GM23338 (cell line): ENCODE measurements at regions not wholly inside any gene's neighbourhood (a gene's known extent, or its start where the extent isn't known, plus 50 kb on each side); places are given as distances from the start of the nearest gene placed in this dataset.

Experiments
- ATAC-seq: fragments of 200-7000 bp; cut with Tn5 transposase; 3 replicates; pipeline ENCODE4 v1.9.1; 2020
- DNase-seq: peaks from one replicate; pipeline ENCODE4 v3.0.0-alpha.2; 2015; ENCODE audit warnings: low spot score
- H2AFZ ChIP-seq: fragments of 200-600 bp; sonication (generic); 2 replicates; pipeline ENCODE4 v1.8.0; 2016; ENCODE audit warnings: antibody characterized with exemption, mild to moderate bottlenecking, moderate library complexity
- H3F3A ChIP-seq: fragments of 200-600 bp; sonication (generic); replicated peaks from 2 replicates; pipeline ENCODE4 v1.8.0; 2017; ENCODE audit warnings: antibody characterized with exemption, mixed run types, low read depth
- H3K27ac ChIP-seq: fragments of 200-600 bp; sonication (generic); 2 replicates; pipeline ENCODE4 v1.6.1; 2016; ENCODE audit warnings: low read depth
- H3K27me3 ChIP-seq: fragments of 200-600 bp; sonication (generic); 2 replicates; pipeline ENCODE4 v1.8.0; 2016; ENCODE audit warnings: mild to moderate bottlenecking, mixed run types, moderate library complexity; ENCODE audit not compliant: insufficient read depth
- H3K36me3 ChIP-seq: fragments of 200-600 bp; sonication (generic); 2 replicates; pipeline ENCODE4 v1.8.0; 2016; ENCODE audit warnings: mild to moderate bottlenecking; ENCODE audit not compliant: insufficient read depth
- H3K4me1 ChIP-seq: fragments of 200-600 bp; sonication (generic); 2 replicates; pipeline ENCODE4 v1.8.0; 2016; ENCODE audit warnings: mild to moderate bottlenecking, moderate library complexity; ENCODE audit not compliant: insufficient read depth
- H3K4me2 ChIP-seq: fragments of 200-600 bp; sonication (generic); 2 replicates; pipeline ENCODE4 v1.7.1; 2017; ENCODE audit warnings: mixed run types
- H3K4me3 ChIP-seq: fragments of 200-600 bp; sonication (generic); 2 replicates; pipeline ENCODE4 v1.6.1; 2016; ENCODE audit warnings: mixed run types
- H3K79me2 ChIP-seq: fragments of 200-600 bp; sonication (generic); replicated peaks from 2 replicates; pipeline ENCODE4 v1.8.0; 2017; ENCODE audit warnings: mild to moderate bottlenecking; ENCODE audit not compliant: insufficient read depth
- H3K9me2 ChIP-seq: fragments of 200-600 bp; sonication (generic); 2 replicates; pipeline ENCODE4 v1.8.0; 2017; ENCODE audit not compliant: insufficient read depth
- H4K20me1 ChIP-seq: fragments of 200-600 bp; sonication (generic); replicated peaks from 2 replicates; pipeline ENCODE4 v1.8.0; 2017; ENCODE audit warnings: mild to moderate bottlenecking; ENCODE audit not compliant: insufficient read depth
- H3K27ac Mint-ChIP-seq: 2 replicates; pipeline ENCODE4 v1.8.0; 2020; ENCODE audit warnings: inconsistent platforms, mild to moderate bottlenecking, moderate library complexity, mixed read lengths
- H3K27me3 Mint-ChIP-seq: 3 replicates; pipeline ENCODE4 v1.8.0; 2022; ENCODE audit warnings: low read depth, mild to moderate bottlenecking, moderate library complexity, mixed read lengths, inconsistent platforms; ENCODE audit not compliant: insufficient read depth, poor library complexity
- H3K36me3 Mint-ChIP-seq: 3 replicates; pipeline ENCODE4 v1.8.0; 2021; ENCODE audit warnings: low read depth, mild to moderate bottlenecking, inconsistent platforms, moderate library complexity, mixed read lengths
- H3K4me1 Mint-ChIP-seq: 3 replicates; pipeline ENCODE4 v1.8.0; 2020; ENCODE audit warnings: mild to moderate bottlenecking, inconsistent platforms, mixed read lengths
- H3K4me3 Mint-ChIP-seq: 3 replicates; pipeline ENCODE4 v1.8.0; 2021; ENCODE audit warnings: moderate library complexity, mild to moderate bottlenecking, inconsistent platforms, mixed read lengths
- H3K9me3 Mint-ChIP-seq: 3 replicates; pipeline ENCODE4 v1.8.0; 2020; ENCODE audit warnings: moderate library complexity, mild to moderate bottlenecking, inconsistent platforms, mixed read lengths
- CREB1 ChIP-seq: fragments of 250-450 bp; sonication (Bioruptor Pico); IDR thresholded peaks from 2 replicates; pipeline ENCODE4 v1.5.0; 2020; ENCODE audit warnings: low read depth, mild to moderate bottlenecking, moderate library complexity
- CTCF ChIP-seq, 2 experiments: fragments of 200-600 bp in 1 of 2; sonication (generic) in 1 of 2; conservative IDR thresholded peaks; 2 replicates each; pipeline versions ENCODE4 v1.5.1 to v1.6.1; 2016 to 2017; ENCODE audit warnings: antibody characterized with exemption in 2 of 2, low read depth in 2 of 2, mild to moderate bottlenecking in 2 of 2, moderate library complexity in 1 of 2
- ETS1 ChIP-seq: IDR thresholded peaks from 2 replicates; pipeline ENCODE4 v1.6.1; 2016; ENCODE audit warnings: antibody characterized with exemption
- EZH2 ChIP-seq: fragments of 200-600 bp; sonication (generic); IDR thresholded peaks from one replicate; pipeline ENCODE4 v1.8.0; 2017; ENCODE audit warnings: antibody characterized with exemption, mild to moderate bottlenecking, low read depth; ENCODE audit not compliant: unreplicated experiment
- EZH2phosphoT487 ChIP-seq: fragments of 200-600 bp; sonication (generic); IDR thresholded peaks from one replicate; pipeline ENCODE4 v1.8.1; 2018; ENCODE audit warnings: antibody characterized with exemption; ENCODE audit not compliant: unreplicated experiment
- JUNB ChIP-seq: IDR thresholded peaks from one replicate; pipeline ENCODE4 v1.6.1; 2016; ENCODE audit warnings: antibody characterized with exemption; ENCODE audit not compliant: unreplicated experiment
- NANOG ChIP-seq: IDR thresholded peaks from 2 replicates; pipeline ENCODE4 v1.6.1; 2016; ENCODE audit warnings: antibody characterized with exemption, borderline replicate concordance
- POLR2AphosphoS5 ChIP-seq: IDR thresholded peaks from 2 replicates; pipeline ENCODE4 v1.6.1; 2016; ENCODE audit warnings: antibody characterized with exemption, low read depth
- STAT1 ChIP-seq: IDR thresholded peaks from one replicate; pipeline ENCODE4 v1.6.1; 2016; ENCODE audit warnings: antibody characterized with exemption; ENCODE audit not compliant: unreplicated experiment
- ZNF114 ChIP-seq: fragments of 250-450 bp; sonication (Bioruptor Pico); IDR thresholded peaks from 2 replicates; pipeline ENCODE4 v1.5.0; 2020; ENCODE audit warnings: mild to moderate bottlenecking, moderate library complexity
- ZNF331 ChIP-seq: fragments of 250-450 bp; sonication (Bioruptor Pico); IDR thresholded peaks from 2 replicates; pipeline ENCODE4 v1.5.0; 2020; ENCODE audit warnings: low read depth, mild to moderate bottlenecking, moderate library complexity
- ZNF462 ChIP-seq: fragments of 250-450 bp; sonication (Bioruptor Pico); IDR thresholded peaks from 2 replicates; pipeline ENCODE4 v1.5.0; 2020; ENCODE audit warnings: mild to moderate bottlenecking, moderate library complexity
- TF ChIP-seq, protein P1 (sequence below): IDR thresholded peaks from one replicate; pipeline ENCODE4 v1.6.1; 2018; ENCODE audit warnings: antibody characterized with exemption; ENCODE audit not compliant: unreplicated experiment

DNA sequence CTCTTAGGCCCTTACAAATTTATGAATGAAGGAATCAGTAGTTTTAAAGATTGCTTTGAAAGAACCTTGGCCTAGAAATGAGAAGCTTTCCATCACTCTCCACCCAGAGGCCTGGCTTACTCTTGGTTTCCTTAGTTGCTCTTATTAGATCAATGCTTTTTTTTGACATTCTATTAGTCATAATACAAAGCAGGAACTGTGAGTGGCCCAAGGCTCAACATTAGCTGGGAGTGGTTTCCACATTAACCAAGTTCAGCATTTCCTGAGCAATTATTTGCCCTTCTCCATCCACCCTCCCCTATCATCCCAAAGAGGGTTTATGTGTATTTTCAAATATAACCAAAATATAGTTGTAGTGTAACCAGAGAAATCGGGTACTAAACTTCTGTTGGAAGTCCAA is 103.4 kb upstream of the FAM204A start:
- no peaks in the 10 kb centered on the region for H3K4me1 ChIP-seq
- Mint-ChIP-seq H3K36me3 (no peaks in the 10 kb centered on the region), H3K27me3 (no peaks in the 10 kb centered on the region), H3K9me3 (no peaks in the 10 kb centered on the region), H3K4me3 (no peak overlapping the region), H3K27ac (no peak overlapping the region), H3K4me1 (no peaks in the 10 kb centered on the region)
- no peak overlapping the region for H3K4me3 ChIP-seq
- H4K20me1 ChIP-seq: no peaks in the 10 kb centered on the region
- H2AFZ ChIP-seq: no peak overlapping the region
- H3K9me2 ChIP-seq: no peaks in the 10 kb centered on the region
- H3K27me3 ChIP-seq: no peaks in the 10 kb centered on the region
- TF ChIP-seq EZH2: no peak
- no peak for TF ChIP-seq ZNF462 (CRISPR knock-in tag)
- no peak for TF ChIP-seq EZH2phosphoT487
- no peak for TF ChIP-seq CTCF (conservative IDR thresholded peaks at IDR 0.05; ENCODE audit: low read depth in 2 of 2)
- TF ChIP-seq ZNF114 (CRISPR knock-in tag): no peak
- TF ChIP-seq, protein P1, sequence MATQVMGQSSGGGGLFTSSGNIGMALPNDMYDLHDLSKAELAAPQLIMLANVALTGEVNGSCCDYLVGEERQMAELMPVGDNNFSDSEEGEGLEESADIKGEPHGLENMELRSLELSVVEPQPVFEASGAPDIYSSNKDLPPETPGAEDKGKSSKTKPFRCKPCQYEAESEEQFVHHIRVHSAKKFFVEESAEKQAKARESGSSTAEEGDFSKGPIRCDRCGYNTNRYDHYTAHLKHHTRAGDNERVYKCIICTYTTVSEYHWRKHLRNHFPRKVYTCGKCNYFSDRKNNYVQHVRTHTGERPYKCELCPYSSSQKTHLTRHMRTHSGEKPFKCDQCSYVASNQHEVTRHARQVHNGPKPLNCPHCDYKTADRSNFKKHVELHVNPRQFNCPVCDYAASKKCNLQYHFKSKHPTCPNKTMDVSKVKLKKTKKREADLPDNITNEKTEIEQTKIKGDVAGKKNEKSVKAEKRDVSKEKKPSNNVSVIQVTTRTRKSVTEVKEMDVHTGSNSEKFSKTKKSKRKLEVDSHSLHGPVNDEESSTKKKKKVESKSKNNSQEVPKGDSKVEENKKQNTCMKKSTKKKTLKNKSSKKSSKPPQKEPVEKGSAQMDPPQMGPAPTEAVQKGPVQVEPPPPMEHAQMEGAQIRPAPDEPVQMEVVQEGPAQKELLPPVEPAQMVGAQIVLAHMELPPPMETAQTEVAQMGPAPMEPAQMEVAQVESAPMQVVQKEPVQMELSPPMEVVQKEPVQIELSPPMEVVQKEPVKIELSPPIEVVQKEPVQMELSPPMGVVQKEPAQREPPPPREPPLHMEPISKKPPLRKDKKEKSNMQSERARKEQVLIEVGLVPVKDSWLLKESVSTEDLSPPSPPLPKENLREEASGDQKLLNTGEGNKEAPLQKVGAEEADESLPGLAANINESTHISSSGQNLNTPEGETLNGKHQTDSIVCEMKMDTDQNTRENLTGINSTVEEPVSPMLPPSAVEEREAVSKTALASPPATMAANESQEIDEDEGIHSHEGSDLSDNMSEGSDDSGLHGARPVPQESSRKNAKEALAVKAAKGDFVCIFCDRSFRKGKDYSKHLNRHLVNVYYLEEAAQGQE: no peak
- no peak for TF ChIP-seq ZNF331 (CRISPR knock-in tag)
- no peak for TF ChIP-seq STAT1
- no peak for TF ChIP-seq ETS1
- TF ChIP-seq NANOG: no peak
- TF ChIP-seq CREB1 (CRISPR knock-in tag): no peak
- TF ChIP-seq JUNB: no peak
- no peak for TF ChIP-seq POLR2AphosphoS5
- no peak for ATAC-seq
- DNase-seq: no peak
- H3K79me2 ChIP-seq: no peaks in the 10 kb centered on the region
- H3F3A ChIP-seq: no peaks in the 10 kb centered on the region
- no peak overlapping the region for H3K4me2 ChIP-seq
- H3K27ac ChIP-seq: no peak overlapping the region
- H3K36me3 ChIP-seq: no peaks in the 10 kb centered on the region
